Lower leg skin (tissue), 4 donors: ENCODE measurements at regions not wholly inside any gene's neighbourhood (a gene's known extent, or its start where the extent isn't known, plus 50 kb on each side); places are given as distances from the start of the nearest gene placed in this dataset.

ENCODE experiments used
- DNase-seq, 2 donors: peaks; one replicate each; pipeline ENCODE4 v3.0.0-alpha.2; 2019; ENCODE audit warnings: low spot score in 2 of 2
- H3K4me3 ChIP-seq: fragments of 200-600 bp; sonication (generic); 2 replicates; pipeline ENCODE4 v1.5.1; 2017; ENCODE audit warnings: mild to moderate bottlenecking, low read depth; ENCODE audit not compliant: poor library complexity, severe bottlenecking
- POLR2A ChIP-seq, 2 donors: fragments of 450-650 bp; IDR thresholded peaks; one replicate each; pipeline ENCODE4 v1.6.1; 2016 to 2017; ENCODE audit warnings: antibody characterized with exemption in 2 of 2, mild to moderate bottlenecking in 1 of 2, moderate library complexity in 1 of 2
- WGBS, 2 donors: methylation state at CpG; one replicate each; pipeline ENCODE4 v1.1.5; 2018; 5-methylcytosine and 5-hydroxymethylcytosine counted together
- intact Hi-C: fragments of 100-400 bp; cut with DNase I; formaldehyde crosslinking; loops from one replicate; pipeline ENCODE4 v1.15.0; 2023; ENCODE audit warnings: low total_unique reads
- TF ChIP-seq, protein P1 (sequence below), 3 donors: fragments of 450-650 bp; IDR thresholded peaks; one replicate each; pipeline ENCODE4 v1.5.1; 2016; ENCODE audit warnings: antibody characterized with exemption in 3 of 3, mild to moderate bottlenecking in 3 of 3, moderate library complexity in 2 of 3

DNA sequence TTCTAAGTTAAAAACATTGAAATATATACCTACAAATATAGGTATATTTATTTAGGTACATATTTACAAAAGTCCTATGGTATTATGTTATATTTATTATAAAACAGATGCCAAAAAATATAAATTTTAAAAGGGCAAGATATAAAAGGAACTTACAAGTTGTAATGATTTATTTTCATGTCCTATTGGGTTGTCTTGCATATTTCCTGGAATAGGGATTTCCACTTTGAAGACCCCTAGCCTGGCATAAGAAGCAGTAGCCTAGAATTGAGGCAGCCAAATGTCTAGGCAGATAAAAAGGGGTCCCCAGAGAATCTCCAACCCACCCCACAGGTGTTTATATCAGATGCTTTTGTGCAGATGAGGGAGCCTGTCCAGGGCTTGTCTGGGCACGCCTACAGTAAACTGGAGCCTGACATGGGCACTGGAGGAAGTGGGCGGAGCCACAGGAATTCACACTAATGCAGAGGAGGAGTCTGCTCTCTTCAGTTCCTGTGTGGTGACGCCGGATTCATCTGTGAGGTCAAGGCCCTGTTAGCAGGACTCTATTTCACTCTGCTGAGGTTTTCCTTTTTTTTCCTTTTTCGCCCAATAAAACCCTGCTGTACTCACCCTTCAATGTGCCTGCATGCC, 1088.9 kb upstream of the PIK3C3 start:
- intact Hi-C loops = no loop called here
- TF ChIP-seq, protein P1, sequence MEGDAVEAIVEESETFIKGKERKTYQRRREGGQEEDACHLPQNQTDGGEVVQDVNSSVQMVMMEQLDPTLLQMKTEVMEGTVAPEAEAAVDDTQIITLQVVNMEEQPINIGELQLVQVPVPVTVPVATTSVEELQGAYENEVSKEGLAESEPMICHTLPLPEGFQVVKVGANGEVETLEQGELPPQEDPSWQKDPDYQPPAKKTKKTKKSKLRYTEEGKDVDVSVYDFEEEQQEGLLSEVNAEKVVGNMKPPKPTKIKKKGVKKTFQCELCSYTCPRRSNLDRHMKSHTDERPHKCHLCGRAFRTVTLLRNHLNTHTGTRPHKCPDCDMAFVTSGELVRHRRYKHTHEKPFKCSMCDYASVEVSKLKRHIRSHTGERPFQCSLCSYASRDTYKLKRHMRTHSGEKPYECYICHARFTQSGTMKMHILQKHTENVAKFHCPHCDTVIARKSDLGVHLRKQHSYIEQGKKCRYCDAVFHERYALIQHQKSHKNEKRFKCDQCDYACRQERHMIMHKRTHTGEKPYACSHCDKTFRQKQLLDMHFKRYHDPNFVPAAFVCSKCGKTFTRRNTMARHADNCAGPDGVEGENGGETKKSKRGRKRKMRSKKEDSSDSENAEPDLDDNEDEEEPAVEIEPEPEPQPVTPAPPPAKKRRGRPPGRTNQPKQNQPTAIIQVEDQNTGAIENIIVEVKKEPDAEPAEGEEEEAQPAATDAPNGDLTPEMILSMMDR (IDR thresholded peaks at IDR 0.05) = no peak
- TF ChIP-seq POLR2A (IDR thresholded peaks at IDR 0.05) = no peak
- peak in 1 of 2 donors; percentile 70 for DNase-seq
- WGBS, 2 donors = 84 to 89% methylated on average over 5 of the region's 5 CpGs
- H3K4me3 ChIP-seq = no peak overlapping the region

DNA sequence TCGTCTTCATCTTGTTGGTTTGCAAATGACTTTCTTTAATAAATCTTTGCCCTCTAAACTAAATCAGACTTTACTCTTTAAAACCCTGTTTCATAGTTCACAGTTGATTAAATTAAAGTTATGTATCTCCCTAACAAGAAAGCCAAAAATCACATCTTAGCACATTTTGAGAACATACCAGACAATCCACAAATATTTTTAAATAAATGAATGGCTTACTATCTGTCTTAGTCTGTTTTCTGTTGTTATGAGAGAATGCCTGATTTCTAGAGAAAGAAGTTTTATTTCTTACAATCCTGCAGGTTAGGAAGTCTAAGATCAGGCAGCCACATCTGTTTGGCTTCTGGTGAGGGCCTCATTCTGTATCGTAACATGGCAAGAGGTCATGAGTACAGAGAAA, 1090.2 kb upstream of the PIK3C3 start:
- no peak for DNase-seq
- no peak for TF ChIP-seq POLR2A (IDR thresholded peaks at IDR 0.05)
- TF ChIP-seq, protein P1 (IDR thresholded peaks at IDR 0.05) = no peak
- no peak overlapping the region for H3K4me3 ChIP-seq
- intact Hi-C loops = no loop called here
- WGBS, 2 donors = 87 to 90% methylated on average over 2 of the region's 2 CpGs

DNA sequence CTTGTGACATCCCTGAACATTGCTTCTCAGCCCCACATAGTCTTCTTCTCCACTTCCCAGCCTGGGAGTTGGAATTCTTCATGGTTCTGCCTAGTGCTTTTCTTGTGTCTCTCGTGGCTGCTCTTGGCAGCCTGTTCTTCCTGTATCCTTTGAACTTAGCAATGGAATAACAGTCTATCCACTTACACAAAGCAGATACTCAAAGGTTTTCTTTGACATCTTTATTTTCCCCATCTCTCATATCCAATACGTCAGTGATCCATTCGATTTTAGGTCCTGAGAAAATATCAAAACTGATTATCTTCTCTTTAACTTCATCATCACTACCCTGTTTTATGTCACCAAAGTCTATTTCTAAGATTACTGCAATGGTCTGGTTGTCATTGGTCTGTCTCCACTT, 1091.2 kb upstream of the PIK3C3 start:
- intact Hi-C loops = no loop called here
- TF ChIP-seq POLR2A (IDR thresholded peaks at IDR 0.05) = no peak
- TF ChIP-seq, protein P1 (IDR thresholded peaks at IDR 0.05) = no peak
- no peak overlapping the region for H3K4me3 ChIP-seq
- 56 to 70% methylated on average over 3 of the region's 3 CpGs for WGBS, 2 donors
- DNase-seq = no peak

DNA sequence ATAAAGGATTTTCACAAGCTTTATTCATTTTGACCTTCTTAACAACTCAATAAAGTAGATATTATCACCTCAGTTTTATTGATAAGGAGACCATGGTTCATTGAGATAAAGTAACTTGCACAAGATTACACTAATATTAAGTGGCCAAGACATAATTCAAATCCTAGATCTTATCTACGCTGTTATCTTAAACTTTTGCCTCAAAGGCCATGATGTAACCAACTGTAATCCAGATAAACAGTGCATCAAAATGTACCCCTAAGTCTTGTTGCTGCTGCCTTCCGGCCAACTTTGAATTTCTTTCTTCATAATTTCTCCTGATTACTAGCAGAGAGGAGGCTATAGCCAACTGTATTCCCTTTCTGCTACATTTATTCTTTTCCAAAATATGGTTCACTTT, 1094.8 kb upstream of the PIK3C3 start:
- no peak for DNase-seq
- WGBS, 2 donors = 71 to 75% methylated on average over 2 of the region's 2 CpGs
- TF ChIP-seq, protein P1 (IDR thresholded peaks at IDR 0.05) = no peak
- TF ChIP-seq POLR2A (IDR thresholded peaks at IDR 0.05) = no peak
- intact Hi-C loops = no loop called here
- H3K4me3 ChIP-seq = no peak overlapping the region

DNA sequence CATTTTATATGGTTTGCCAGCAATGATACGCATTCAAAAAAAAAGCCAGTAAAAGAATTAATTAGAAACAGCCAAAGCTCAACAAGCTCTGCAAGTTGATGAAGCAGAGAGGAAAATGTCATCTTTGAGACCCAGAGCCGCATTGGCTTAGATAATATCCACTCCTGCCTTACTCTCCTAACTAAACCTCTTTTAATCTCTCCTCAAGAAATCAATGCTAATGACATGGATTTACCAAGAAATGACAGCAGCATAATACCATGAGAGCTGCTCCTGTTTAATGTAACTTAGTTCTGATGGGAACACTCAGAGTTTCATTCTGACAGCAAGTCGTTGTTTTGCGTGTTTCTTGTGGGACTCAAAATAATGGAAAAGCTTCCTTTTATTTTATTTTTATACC, 1099.4 kb upstream of the PIK3C3 start:
- TF ChIP-seq POLR2A (IDR thresholded peaks at IDR 0.05) = no peak
- TF ChIP-seq, protein P1 (IDR thresholded peaks at IDR 0.05) = no peak
- intact Hi-C loops = no loop called here
- 69 to 75% methylated on average over 4 of the region's 4 CpGs for WGBS, 2 donors
- no peak overlapping the region for H3K4me3 ChIP-seq
- no peak for DNase-seq

DNA sequence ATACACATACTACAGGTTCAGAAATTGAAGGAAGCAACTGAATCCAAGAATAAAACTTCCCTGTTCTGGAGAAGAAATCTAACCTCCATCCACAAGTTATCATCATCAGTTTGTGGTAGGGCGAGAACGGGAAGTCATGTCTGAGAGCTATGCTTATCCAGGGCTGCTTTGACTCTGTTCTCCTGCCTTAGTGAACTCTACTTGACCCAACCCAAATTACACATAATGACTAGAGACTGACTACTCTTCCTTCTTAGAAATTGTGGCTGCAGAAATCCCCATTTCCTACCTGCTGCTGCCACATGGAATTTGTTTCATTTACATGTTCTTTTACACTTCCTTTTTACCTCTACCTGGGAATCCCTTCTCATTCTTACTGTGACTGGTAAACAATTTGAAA, 1102.6 kb upstream of the PIK3C3 start:
- DNase-seq = no peak
- H3K4me3 ChIP-seq = no peak overlapping the region
- TF ChIP-seq, protein P1 (IDR thresholded peaks at IDR 0.05) = no peak
- no peak for TF ChIP-seq POLR2A (IDR thresholded peaks at IDR 0.05)
- intact Hi-C loops = no loop called here
- 93 to 95% methylated on average over 2 of the region's 2 CpGs for WGBS, 2 donors
